Activated T-cell treated with anti-CD3 and anti-CD28 coated beads for 4 hours (primary cell): ENCODE measurements at regions not wholly inside any gene's neighbourhood (a gene's known extent, or its start where the extent isn't known, plus 50 kb on each side); places are given as distances from the start of the nearest gene placed in this dataset.
"Not testable (repeated sequence)": the region's sequence is repeated elsewhere in the genome, so short reads cannot be mapped to it uniquely, and the experiment has no call there.

Experiments used
- DNase-seq: peaks from one replicate; pipeline ENCODE4 v3.0.0-alpha.2; 2020

DNA sequence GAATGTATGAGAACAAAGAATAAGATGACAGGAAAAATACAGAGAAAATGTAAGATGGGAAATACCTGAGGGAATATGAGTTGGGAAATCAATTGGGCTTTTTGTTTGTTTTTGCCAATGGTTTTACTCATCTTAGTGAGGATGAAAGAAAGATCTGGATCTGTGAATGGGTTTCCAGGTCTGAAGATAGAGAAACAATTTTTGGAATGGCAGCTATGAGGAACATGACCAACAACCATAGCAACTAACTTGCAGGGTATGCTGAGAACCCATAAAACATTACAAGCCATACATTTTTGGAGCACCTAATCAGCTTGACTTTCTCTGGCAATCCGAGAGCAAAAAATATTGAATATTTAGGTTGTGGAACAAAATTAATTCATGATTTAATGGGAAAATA, 290.0 kb downstream of the KCTD12 start:
- DNase-seq: no peak

DNA sequence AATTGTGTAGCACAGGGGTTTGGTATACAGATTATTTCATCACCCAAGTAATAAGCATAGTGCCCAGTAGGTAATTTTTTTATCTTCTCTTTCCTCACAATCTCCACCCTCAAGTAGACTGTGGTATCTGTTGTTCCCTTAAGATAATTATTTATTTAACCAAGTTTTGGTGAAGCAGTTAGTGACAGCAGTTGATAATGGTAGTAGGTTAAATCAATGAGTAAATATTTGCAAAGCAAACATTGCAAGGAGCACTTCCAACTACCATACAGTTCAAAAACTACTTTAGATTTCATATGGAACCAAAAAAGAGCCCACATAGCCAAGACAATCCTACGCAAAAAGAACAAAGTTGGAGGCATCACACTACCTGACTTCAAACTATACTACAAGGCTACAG, 291.8 kb downstream of the KCTD12 start:
- DNase-seq: no peak

DNA sequence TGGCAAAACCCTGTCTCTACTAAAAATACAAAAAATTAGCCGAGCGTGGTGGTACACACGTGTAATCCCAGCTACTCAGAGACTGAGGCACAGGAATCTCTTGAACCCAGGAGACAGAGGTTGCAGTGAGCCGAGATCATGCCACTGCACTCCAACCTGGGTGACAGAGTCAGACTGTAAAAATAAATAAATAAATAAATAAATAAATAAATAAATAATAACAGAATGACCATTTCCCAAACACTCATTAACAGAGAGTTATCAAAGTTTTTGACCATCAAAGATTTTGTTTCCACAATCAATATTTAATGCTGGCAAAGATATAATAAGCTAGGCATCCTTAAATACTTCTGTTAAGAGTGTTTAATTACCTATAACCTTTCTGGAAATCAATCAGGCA, 299.4 kb downstream of the KCTD12 start:
- no peak for DNase-seq

DNA sequence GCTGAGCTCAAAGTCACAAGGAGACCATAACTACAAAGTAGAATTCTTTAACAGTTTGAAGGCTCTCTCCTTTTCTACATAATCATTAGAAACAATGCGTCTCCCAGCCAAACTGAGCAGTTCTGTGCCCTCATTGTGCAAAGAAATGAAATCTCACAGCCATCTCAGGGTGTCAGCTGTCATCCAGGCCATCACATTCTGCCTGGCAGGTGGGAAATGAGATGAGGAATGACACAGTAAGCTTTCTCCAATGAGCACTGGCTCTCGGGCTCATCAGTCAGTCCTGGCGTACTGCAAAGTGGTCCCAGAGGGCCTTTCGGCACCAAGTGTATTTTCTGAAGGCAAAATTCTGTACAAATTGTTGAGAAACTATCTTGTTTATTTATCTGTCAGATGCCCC, 306.5 kb downstream of the KCTD12 start:
- DNase-seq: no peak

DNA sequence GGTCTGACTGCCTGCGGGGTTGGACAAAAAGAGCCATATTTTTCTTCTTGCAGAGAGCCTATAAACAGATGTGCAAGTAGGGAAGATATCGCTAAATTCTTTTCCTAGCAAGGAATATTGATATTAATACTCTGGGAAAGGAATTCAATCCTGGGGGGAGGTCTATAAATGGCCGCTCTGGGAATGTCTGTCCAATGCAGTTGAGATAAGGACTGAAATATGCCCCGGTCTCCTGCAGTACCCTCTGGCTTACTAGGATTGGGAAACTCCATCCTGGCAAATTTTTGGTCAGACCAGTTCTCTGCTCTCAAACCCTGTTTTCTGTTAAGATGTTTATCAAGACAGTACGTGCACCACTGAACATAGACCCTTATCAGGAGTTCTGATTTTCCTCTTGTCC, 310.6 kb downstream of the KCTD12 start:
- not testable (repeated sequence) for DNase-seq

DNA sequence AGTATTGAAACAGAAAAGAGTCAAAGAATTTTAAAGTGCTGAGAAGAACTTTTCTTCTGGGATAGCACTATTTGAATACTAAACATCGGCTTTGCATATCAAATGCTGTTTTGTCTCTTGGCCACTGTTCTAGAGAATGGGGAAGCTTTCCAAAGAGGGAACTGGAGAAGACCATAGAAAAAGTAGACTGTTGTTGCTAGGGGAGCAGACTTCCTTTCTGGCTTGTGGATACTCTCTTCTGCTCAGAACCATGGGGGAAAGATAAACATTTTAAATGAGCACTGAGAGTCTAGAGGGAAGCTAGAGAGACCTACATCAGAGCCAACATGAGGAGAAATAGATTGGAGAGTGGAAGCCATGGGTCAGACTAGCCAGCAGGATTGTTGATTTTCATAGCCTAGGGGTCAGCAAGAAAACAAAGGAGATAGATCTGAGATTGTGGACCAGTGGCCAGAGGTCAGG, 315.7 kb downstream of the KCTD12 start:
- DNase-seq: no peak

DNA sequence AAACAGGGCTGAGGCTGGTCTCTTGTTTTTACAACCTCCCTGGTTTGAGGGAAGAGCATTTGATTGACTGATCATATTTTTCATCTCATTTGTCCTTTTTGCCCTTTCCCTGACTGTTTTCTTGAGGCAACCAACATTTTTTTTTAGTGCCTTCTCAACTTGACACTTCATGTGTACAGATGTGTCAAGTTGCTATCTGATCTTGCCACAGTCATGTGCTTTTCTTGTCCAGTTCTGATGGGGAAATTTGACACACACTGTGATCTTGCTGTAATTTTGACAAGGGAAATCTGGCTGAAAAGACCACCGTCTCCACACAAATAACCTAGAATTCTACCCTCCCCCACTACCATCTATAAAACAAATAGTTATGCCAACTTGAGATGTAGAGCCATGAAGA, 329.6 kb downstream of the KCTD12 start:
- DNase-seq: no peak

DNA sequence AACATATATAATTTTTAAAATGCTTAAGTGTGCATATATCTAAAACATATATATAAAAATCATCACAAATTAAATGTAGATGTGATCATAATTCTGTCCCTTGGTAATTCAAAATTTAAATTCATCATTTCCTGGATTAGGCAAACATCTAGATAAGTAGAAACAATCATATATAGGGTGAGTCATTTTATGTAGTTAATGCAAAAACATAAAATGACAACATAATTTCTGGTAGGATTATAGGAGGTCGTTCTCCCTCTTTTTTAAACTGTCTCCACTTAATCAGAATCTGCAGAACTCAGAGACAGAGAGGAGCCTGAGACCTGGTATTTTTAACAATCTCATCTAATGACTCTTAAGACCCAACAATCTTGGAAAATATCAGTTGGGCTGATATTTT, 333.4 kb downstream of the KCTD12 start:
- no peak for DNase-seq

DNA sequence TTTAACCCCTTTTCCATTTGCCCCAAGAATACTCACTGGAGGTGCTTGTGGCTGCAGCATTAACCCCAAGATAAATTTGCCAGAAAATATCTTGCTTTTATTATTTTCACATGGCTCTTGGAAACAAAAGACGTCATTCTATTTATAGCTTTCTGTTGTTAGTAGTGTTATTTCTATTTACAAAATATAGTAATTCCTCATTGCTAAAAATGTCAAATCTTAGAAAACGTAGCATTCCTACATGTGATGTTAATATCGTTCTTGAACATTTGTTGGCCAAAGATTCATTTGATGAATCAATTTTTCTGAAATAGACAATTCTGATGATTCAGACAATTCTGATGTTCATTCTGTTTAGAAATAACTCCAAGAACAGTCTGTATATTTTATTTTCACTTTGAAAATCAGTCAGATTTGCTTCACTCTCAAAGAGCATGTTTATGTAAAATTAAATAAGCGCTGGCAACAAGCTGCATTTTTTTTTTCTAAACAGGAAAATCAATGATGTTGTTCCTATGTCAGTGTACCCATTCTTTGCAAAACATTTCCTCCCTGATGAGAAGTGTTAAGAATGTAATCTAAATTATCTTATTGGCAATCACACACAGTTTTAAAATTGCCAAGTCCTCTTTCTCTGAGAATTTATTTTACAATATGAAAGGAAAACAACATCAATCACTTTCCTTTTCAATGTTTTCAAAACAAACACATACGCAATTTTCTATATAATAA, 334.0 kb downstream of the KCTD12 start:
- no peak for DNase-seq

DNA sequence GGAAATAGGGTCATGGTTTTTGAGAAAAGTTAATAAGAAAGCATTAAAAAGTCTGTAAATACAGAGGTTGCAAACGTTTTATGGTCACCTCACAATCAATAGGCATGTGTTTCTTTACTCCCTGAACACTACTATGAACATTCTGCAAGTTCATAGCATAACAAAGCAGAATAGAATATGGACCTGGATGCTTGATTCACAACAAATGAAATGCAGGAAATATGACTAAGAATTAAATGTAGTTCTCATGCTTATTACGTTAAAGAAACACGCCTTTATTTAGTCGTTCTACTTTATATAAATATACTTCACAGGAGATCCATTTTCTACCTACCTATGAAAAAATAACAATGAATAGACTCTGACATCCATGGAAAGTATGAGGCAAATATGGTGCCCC, 344.0 kb downstream of the KCTD12 start:
- no peak for DNase-seq

DNA sequence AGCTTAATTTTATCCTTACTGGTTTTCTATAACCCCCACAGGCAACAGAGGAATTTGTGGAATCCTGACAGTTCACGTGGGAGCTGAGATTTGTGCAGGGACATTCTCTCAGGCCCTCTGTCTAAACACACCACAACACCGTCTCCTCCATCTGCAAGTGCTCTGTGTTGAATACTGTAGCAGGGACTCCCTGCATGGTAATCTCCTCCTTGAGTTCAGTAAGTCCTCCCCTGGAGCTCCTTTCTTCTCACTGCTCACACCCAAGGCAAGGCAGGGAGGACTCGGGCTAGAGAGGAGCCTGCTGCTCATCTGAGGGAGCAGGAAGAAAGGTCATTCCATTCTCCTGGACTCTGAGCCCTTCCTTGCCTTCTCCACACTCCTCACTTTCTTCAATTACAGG, 348.2 kb downstream of the KCTD12 start:
- DNase-seq: no peak

DNA sequence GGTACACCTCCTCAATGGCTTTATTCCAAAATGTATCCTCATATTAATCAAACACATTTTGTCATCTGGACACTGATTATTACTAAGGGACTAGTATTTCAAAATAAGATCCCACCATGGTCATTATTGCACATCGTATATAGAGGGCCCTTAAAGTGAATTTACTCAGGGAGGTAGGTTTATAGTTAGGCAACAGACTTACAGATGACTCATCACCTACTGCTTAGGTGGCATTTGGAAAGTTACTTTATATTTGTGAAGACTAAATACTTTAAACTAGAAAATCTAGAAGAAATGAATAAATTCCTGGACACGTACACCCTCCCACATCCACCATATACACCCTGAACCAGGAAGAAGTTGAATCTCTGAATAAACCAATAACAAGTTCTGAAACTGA, 353.0 kb downstream of the KCTD12 start:
- no peak for DNase-seq

DNA sequence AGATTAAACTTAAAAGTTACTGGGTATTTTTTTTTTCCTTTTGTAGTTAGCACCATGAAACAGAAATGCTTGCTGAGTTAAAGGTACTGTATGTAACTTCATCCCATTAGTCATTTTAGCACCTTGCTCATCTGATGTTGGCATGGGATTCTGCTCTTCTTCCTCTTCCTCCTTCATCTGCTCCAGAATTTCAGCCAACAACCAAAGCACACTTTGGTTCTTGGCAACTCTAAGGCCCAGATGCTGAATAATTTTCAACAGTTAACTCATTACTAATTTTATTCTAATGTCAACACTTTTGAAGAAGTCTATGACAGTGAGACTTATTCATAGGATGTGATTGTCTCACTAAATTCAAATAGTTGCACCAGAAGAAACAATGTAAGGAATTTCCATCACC, 359.2 kb downstream of the KCTD12 start:
- no peak for DNase-seq

DNA sequence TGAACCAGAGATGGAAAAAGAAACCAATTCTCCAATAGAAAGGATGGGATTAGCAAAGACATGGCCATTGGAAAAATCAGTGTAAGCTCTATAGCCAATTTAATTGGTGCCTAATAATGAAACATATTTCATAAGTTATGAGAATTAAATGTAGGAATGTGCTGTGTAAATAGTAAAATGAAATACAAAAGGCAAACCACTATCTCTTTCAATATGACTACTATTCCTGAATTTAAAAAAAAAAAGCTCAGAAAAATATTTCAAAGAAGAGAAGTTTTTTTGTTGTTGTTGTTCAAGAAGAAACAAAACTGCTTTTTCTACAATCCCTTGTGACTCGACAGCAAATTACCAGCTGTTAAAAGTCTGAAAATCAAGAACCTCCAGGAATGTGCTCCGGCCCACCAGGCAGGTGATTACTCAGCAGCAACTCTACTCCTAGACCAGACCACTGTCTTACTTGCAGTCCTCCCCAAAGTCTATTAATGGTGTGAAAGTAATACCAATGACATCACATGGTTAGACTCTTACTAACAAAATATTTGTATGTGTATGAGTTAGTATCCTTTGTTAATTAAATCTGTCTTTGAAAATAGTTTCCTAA, 362.4 kb downstream of the KCTD12 start:
- DNase-seq: no peak

DNA sequence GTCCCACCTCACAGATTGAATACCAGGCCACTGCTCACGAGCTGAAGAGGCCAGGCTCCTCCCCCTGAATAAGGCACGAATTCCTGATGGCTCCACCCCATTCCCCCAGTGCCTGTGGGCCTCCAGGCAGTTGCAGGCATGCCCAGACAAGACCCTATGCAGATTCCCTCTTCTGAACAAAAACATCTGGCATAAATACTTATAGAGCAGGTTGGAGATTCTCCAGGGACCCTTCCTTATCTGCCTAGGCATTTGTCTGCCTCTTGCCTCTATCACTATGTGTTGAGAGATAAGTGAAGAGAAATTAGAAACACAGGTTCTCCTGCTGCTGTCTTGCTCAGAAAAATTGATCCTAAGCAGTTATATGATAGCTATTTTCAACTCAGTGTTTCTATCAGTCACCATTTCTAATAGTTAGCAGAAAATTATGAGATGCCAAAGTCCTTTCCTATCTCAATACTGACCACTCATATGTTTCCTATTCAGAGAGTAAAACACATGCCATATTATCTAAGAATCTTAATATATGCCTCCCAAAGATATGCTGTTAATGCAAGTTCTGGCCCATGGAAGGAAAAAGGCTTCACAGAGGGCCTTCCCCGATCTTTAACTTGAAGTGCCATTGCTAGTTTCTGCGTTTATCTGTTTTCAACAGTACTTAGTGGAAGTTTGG, 364.0 kb downstream of the KCTD12 start:
- no peak for DNase-seq

DNA sequence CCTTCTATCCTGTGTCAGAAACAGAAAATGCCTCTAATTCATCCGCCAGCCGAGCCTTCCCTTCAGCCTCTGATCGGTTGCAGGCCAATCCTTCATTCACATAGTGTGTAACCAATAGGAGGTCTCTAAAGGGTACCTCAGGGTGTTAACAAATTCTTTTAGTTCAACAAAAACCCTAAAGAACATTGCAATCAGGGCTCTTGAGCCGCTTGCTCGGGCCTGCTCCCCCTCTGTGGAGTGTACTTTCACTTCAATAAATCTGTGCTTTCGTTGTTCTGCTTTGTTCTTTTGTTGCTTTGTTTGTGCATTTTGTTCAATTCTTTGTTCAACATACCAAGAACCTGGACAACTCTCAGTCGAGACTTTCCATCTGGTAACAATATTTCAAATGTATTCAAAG, 366.5 kb downstream of the KCTD12 start:
- no peak for DNase-seq

DNA sequence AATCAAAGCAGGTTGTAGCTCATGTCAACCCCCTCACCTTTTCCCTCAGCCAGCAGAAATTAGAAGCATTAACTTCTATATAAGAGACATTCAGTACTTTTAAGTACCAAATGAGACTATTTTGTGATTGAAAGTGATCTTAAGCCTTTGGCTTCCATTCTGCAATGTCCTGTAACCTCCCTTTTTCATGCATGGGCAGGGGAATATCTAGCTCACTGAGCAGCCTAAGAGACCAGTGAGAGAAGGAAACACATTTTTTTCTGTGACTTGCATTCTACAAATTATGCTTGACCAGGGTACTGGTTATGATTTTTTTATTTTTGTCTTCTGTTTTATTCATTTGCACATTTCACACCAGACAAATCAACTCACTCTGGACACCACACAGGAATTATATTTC, 369.6 kb downstream of the KCTD12 start:
- no peak for DNase-seq

DNA sequence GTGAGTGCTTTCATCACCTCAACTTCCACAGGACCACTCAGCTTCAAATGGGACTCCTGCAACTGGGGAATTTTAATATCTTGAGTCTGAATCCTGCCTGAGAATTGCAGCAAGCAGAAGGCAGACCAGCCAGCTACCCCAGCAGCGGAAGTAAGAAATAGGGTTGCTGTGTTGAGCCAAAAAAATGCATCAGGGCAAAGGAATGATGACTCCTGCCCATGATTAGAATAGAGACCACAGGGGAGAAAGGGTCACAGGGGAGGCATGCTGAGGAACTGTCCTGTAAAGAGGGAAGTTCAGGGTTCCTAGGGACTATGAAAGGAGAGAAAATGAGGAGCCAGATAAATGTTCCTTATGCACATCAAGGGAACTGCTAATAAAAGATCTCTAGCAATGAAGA, 370.2 kb downstream of the KCTD12 start:
- DNase-seq: no peak

DNA sequence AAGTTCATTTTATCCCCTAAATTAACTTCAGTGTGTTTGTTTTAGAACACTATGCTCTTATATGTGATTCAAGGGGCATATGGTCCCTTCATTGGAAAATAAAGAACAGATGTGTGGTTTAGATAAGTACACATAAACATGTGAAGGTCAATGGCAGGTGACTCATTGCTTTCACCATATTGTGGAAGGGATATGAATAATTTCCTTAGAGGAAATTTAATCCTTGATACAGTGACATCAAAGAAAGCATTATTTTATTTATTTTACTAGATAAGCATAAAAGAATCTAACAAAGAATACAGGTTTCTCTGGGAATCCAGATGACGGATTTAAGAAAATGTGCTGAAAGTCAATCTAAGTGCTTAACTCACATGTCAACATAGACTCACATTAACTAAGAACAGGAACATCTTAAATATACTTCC, 373.5 kb downstream of the KCTD12 start:
- DNase-seq: no peak

DNA sequence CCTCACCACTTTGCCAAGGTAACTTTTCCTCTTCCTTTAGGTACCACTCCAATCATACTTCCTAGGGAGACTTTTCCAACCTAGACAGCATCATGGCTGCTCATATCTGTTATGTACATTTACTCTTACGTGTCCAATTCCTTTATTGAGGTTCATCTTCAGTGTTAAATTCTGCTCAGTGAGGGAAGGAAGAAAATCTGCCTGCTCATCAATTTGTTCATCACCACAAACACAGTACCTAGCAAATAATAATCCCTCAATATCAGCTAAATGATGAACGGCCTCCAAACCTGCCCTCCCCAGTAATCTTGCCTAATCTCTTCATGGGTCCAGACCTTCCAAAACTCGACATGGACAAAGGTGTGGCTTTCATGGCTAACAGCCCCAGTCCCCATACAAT, 380.8 kb downstream of the KCTD12 start:
- no peak for DNase-seq

DNA sequence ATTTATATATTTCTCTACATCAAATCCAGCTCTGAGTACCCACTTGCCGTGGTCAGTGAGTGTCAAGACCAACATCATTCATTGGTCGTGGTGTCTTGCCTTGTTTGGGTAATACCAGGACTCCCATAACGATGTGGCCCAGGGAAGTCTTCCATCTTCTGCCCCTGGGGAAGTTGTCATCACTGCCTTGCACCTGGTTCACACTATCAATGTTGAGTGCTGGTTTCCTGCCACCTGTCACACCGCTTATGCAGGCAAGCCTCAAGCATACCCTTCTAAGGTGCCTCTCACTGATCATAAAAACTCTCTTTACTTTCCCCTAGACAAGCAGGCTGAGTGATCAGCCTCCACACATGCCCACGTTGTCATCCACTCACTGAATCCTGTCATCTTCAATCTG, 382.4 kb downstream of the KCTD12 start:
- DNase-seq: no peak

DNA sequence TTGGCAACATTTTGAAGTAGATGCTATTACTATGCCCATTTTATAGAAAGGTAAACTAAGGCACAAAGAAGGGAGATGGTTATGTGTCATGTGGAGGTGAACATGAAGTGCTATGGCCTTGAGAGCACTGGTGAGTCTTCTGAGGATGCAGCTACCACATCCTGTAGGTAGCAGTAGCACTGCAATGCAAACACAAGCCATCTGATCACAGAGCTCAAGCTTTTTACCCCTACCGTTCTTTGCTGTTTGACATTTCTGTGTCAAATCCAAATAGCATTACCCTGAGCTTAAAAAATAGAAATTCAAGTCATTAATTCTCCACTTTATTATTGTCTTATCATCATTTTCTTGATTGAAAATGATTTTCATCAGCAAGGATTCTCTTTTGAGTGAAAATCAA, 382.9 kb downstream of the KCTD12 start:
- no peak for DNase-seq

DNA sequence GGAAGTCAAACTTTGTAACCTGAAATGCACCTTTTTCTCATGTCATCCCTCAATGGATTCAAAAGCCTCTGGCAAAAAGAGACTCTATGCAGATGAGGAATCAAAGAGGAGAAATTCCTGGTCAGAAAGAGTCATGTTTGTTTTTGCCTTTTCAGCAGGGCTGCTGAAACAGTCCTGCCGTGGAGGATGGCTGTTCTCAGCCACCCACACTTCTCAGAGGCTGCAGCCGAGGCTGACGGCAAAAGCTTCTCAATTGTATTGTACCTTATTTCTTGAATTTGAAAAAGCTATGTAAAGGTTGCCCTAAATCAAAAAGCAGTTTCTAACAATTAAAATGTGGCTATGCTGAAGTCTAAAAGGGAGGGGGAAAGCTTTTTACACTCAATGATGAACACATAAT, 385.3 kb downstream of the KCTD12 start:
- DNase-seq: no peak

DNA sequence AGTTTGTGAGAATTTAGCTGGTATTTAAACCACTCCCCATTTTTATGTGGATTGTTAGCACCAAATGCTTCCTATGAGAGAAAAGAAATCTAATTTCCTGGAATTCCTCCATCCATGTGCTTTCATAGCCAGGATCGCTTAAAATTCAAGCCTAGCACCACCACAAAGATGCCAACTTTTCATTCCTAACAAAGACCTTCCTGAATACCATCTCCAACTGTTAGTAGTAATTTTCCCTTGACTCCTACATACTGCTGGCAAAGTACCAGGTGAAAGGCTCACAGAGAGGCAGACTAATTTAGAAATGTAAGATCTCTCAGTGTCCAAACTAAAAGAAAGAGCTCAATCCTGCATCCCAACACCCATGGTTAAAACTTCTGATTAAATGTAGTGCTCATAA, 386.3 kb downstream of the KCTD12 start:
- DNase-seq: no peak

DNA sequence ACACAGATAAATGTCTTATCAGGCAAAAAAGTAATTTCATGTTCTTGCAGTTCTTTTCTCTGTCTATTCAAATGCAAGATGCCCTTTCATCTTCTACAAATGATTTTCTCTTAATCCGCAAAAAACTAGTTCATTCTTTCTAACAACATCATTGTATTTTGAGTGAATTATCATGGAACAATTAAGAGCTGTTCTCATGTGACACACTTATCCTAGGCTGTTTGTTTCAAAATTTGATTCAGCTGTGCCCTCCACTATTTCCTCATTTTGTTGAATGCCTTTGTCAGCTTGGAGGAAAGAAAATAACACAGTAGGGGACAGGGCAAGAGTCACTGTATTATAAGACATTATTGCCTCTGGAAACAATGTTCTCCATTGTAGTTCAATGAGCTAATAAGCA, 396.9 kb downstream of the KCTD12 start:
- no peak for DNase-seq
